Ovary (tissue), 7 donors: ENCODE measurements at regions not wholly inside any gene's neighbourhood (a gene's known extent, or its start where the extent isn't known, plus 50 kb on each side); places are given as distances from the start of the nearest gene placed in this dataset.

Experiments
- DNase-seq, 5 donors: peaks; one replicate each; pipeline ENCODE4 v3.0.0-alpha.2; 2019 to 2020
- H3K27ac ChIP-seq, 2 donors: fragments of 200-600 bp; one replicate each; pipeline versions ENCODE4 v1.5.1 to v1.8.0; 2019 to 2022
- H3K27me3 ChIP-seq: fragments of 200-600 bp; one replicate; pipeline ENCODE4 v1.8.0; 2022
- H3K36me3 ChIP-seq: fragments of 200-600 bp; sonication (generic); one replicate; pipeline ENCODE4 v1.5.1; 2019
- H3K4me1 ChIP-seq: one replicate; pipeline ENCODE4 v1.8.1; 2013; ENCODE audit warnings: mild to moderate bottlenecking, moderate library complexity; ENCODE audit not compliant: insufficient read depth
- H3K4me3 ChIP-seq: fragments of 200-600 bp; sonication (generic); one replicate; pipeline ENCODE4 v1.5.1; 2017
- H3K9me3 ChIP-seq, 2 donors: fragments of 200-600 bp in 1 of 2; sonication (generic) in 1 of 2; one replicate each; pipeline versions ENCODE4 v1.5.1 to v1.8.1; 2013 to 2019; ENCODE audit warnings: mild to moderate bottlenecking in 1 of 2, moderate library complexity in 1 of 2
- CTCF ChIP-seq, 3 donors: fragments of 450-650 bp in 2 of 3; fragments of 200-600 bp in 1 of 3; IDR thresholded peaks; one replicate each; pipeline versions ENCODE4 v1.5.1 to v1.8.0; 2016 to 2022; ENCODE audit warnings: antibody characterized with exemption in 3 of 3, mild to moderate bottlenecking in 1 of 3
- EP300 ChIP-seq: sonication (generic); formaldehyde crosslinking; IDR thresholded peaks from one replicate; pipeline ENCODE4 v1.6.1; 2017; ENCODE audit warnings: antibody characterized with exemption
- POLR2A ChIP-seq: fragments of 450-650 bp; IDR thresholded peaks from one replicate; pipeline ENCODE4 v1.6.1; 2017; ENCODE audit warnings: antibody characterized with exemption, mild to moderate bottlenecking, moderate library complexity
- WGBS, 3 donors: extraction: QIAGEN DNeasy Blood & Tissue Kit in 1 of 3; methylation state at CpG; one replicate each; pipeline versions ENCODE4 v1.1.5 to v1.1.7; 2013 to 2017; 5-methylcytosine and 5-hydroxymethylcytosine counted together
- intact Hi-C, 4 donors: fragments of 100-400 bp; cut with DNase I; formaldehyde crosslinking; loops; one replicate each; pipeline versions ENCODE4 v1.11.0 to v1.15.1; 2022 to 2023
- donor health status: DM: no; HTN: no; CAD: no; lungs with moderate emphysema.
- donor health status: DM: no; HTN: no; CAD: no.
- donor health status: Bipolar disorder and iron deficiency.
- donor health status: DM: no; HTN: no; CAD: no.
- donor health status: DM: yes; HTN: yes; CAD: no.

- no peak for TF ChIP-seq POLR2A
- no peak for TF ChIP-seq CTCF (IDR thresholded peaks at IDR 0.05)
- TF ChIP-seq EP300, result no peak
- no peak overlapping the region for H3K27ac ChIP-seq
- intact Hi-C loops, result no loop called here
- 85 to 93% (median 90%) methylated on average over 6 of the region's 6 CpGs for WGBS, 3 donors
- no peak for DNase-seq
- H3K9me3 ChIP-seq, result no peaks in the 10 kb centered on the region
- no peaks in the 10 kb centered on the region for H3K36me3 ChIP-seq
- H3K27me3 ChIP-seq, result no peaks in the 10 kb centered on the region
- no peak overlapping the region for H3K4me3 ChIP-seq
- no peaks in the 10 kb centered on the region for H3K4me1 ChIP-seq
These were observed 224.0 kb downstream of the PLOD2 start for GRCh38 chr3:145936971-145937370.

- Histone ChIP-seq H3K36me3 (no peaks in the 10 kb centered on the region), H3K4me3 (no peak overlapping the region), H3K27ac (no peak overlapping the region), H3K9me3 (no peaks in the 10 kb centered on the region), H3K4me1 (no peaks in the 10 kb centered on the region), H3K27me3 (no peaks in the 10 kb centered on the region)
- intact Hi-C loops, result no loop called here
- 83 to 92% (median 89%) methylated on average over 2 of the region's 2 CpGs for WGBS, 3 donors
- no peak for DNase-seq
- TF ChIP-seq EP300, result no peak
- no peak for TF ChIP-seq CTCF (IDR thresholded peaks at IDR 0.05)
- no peak for TF ChIP-seq POLR2A
These were observed 221.6 kb downstream of the PLOD2 start for GRCh38 chr3:145939431-145939830.

- Histone ChIP-seq H3K4me1 (no peaks in the 10 kb centered on the region), H3K9me3 (no peaks in the 10 kb centered on the region), H3K27me3 (no peaks in the 10 kb centered on the region), H3K36me3 (no peaks in the 10 kb centered on the region), H3K4me3 (no peak overlapping the region), H3K27ac (no peak overlapping the region)
- TF ChIP-seq EP300 (no peak), CTCF (IDR thresholded peaks at IDR 0.05) (no peak), POLR2A (no peak)
- intact Hi-C loops, result no loop called here
- no peak for DNase-seq
- WGBS, 3 donors, result 52 to 76% (median 69%) methylated on average over 1 of the region's 1 CpG
These were observed 218.9 kb downstream of the PLOD2 start for GRCh38 chr3:145942052-145942451.

- intact Hi-C loops, result no loop called here
- Histone ChIP-seq H3K4me1 (no peaks in the 10 kb centered on the region), H3K4me3 (no peak overlapping the region), H3K27ac (no peak overlapping the region), H3K27me3 (no peaks in the 10 kb centered on the region), H3K9me3 (no peaks in the 10 kb centered on the region), H3K36me3 (no peaks in the 10 kb centered on the region)
- DNase-seq, result no peak
- WGBS, 3 donors, result 73 to 78% (median 77%) methylated on average over 2 of the region's 2 CpGs
- TF ChIP-seq EP300 (no peak), POLR2A (no peak), CTCF (IDR thresholded peaks at IDR 0.05) (no peak)
These were observed 217.0 kb downstream of the PLOD2 start for GRCh38 chr3:145943952-145944351.

- no peaks in the 10 kb centered on the region for H3K27me3 ChIP-seq
- intact Hi-C loops, result no loop called here
- no peaks in the 10 kb centered on the region for H3K4me1 ChIP-seq
- no peak overlapping the region for H3K27ac ChIP-seq
- WGBS, 3 donors, result 83 to 89% (median 86%) methylated on average over 2 of the region's 2 CpGs
- no peak overlapping the region for H3K4me3 ChIP-seq
- no peaks in the 10 kb centered on the region for H3K9me3 ChIP-seq
- no peak for TF ChIP-seq POLR2A
- TF ChIP-seq CTCF (IDR thresholded peaks at IDR 0.05), result no peak
- TF ChIP-seq EP300, result no peak
- H3K36me3 ChIP-seq, result no peaks in the 10 kb centered on the region
- DNase-seq, result no peak
These were observed 209.5 kb downstream of the PLOD2 start for GRCh38 chr3:145951441-145951840.
